Body of pancreas (tissue), 4 donors: ENCODE measurements at regions not wholly inside any gene's neighbourhood (a gene's known extent, or its start where the extent isn't known, plus 50 kb on each side); places are given as distances from the start of the nearest gene placed in this dataset.

Experiments
- ATAC-seq: fragments of 150-250 bp; one replicate; pipeline ENCODE4 v1.9.1; 2016
- DNase-seq, 4 donors: peaks; one replicate each; pipeline ENCODE4 v3.0.0-alpha.2; 2019
- H3K27ac ChIP-seq, 4 donors: fragments of 200-600 bp; sonication (generic); 1 replicate in 3 of 4; 2 replicates in 1 of 4; pipeline versions ENCODE4 v1.5.1 to v1.6.1; 2016 to 2019; ENCODE audit warnings: mild to moderate bottlenecking in 1 of 4, mixed read lengths in 1 of 4, moderate library complexity in 1 of 4
- H3K27me3 ChIP-seq, 2 donors: fragments of 200-600 bp; sonication (generic); one replicate each; pipeline ENCODE4 v1.6.0; 2016; ENCODE audit warnings: mild to moderate bottlenecking in 1 of 2
- H3K36me3 ChIP-seq, 2 donors: fragments of 200-600 bp; sonication (generic); replicated peaks in 1 of 2; 2 replicates each; pipeline ENCODE4 v1.5.1; 2016; ENCODE audit warnings: low read depth in 2 of 2; ENCODE audit not compliant: insufficient read depth in 1 of 2
- H3K4me1 ChIP-seq: fragments of 200-600 bp; sonication (generic); one replicate; pipeline ENCODE4 v1.6.0; 2016
- H3K4me3 ChIP-seq, 2 donors: fragments of 200-600 bp; sonication (generic); 1 replicate in 1 of 2; 2 replicates in 1 of 2; pipeline ENCODE4 v1.5.1; 2016 to 2019
- H3K9me3 ChIP-seq, 3 donors: fragments of 200-600 bp; sonication (generic); 1 replicate in 2 of 3; 2 replicates in 1 of 3; pipeline ENCODE4 v1.5.1; 2016
- POLR2A ChIP-seq, 3 donors: fragments of 450-650 bp; IDR thresholded peaks; one replicate each; pipeline ENCODE4 v1.6.1; 2016; ENCODE audit warnings: antibody characterized with exemption in 3 of 3, mild to moderate bottlenecking in 2 of 3
- WGBS, 2 donors: methylation state at CpG; one replicate each; pipeline ENCODE4 v1.1.5; 2017; 5-methylcytosine and 5-hydroxymethylcytosine counted together
- intact Hi-C: fragments of 100-400 bp; cut with DNase I; formaldehyde crosslinking; loops from one replicate; pipeline ENCODE4 v1.15.1; 2023
- TF ChIP-seq, protein P1 (sequence below), 7 experiments: fragments of 450-650 bp in 4 of 7; fragments of 200-600 bp in 3 of 7; sonication (generic) in 3 of 7; IDR thresholded peaks; one replicate each; pipeline ENCODE4 v1.5.1; 2016 to 2019; ENCODE audit warnings: antibody characterized with exemption in 7 of 7

DNA sequence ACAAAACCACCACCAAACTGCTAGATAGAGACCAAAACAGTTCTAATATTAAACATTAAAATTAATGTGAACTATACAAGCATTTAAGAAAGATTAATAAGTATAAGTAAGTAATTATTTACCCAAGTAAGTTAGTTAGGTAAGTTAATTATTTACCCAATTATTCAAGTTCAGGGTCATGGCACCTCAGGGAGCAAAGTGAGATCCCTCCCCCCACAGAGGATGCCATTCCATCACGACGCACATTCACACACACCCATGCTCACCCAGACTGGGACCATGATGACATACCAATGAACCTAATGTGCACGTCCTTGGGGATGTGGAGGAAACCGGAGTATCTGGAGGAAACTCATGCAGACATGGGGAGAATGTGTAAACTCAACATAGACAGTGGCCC is 229.1 kb downstream of the NR2F2 start:
- no peak for DNase-seq
- H3K27me3 ChIP-seq = no peaks in the 10 kb centered on the region
- TF ChIP-seq, protein P1, sequence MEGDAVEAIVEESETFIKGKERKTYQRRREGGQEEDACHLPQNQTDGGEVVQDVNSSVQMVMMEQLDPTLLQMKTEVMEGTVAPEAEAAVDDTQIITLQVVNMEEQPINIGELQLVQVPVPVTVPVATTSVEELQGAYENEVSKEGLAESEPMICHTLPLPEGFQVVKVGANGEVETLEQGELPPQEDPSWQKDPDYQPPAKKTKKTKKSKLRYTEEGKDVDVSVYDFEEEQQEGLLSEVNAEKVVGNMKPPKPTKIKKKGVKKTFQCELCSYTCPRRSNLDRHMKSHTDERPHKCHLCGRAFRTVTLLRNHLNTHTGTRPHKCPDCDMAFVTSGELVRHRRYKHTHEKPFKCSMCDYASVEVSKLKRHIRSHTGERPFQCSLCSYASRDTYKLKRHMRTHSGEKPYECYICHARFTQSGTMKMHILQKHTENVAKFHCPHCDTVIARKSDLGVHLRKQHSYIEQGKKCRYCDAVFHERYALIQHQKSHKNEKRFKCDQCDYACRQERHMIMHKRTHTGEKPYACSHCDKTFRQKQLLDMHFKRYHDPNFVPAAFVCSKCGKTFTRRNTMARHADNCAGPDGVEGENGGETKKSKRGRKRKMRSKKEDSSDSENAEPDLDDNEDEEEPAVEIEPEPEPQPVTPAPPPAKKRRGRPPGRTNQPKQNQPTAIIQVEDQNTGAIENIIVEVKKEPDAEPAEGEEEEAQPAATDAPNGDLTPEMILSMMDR (IDR thresholded peaks at IDR 0.05) = no peak
- no peak for TF ChIP-seq POLR2A (IDR thresholded peaks at IDR 0.05)
- 30 to 59% methylated on average over 4 of the region's 4 CpGs for WGBS, 2 donors
- H3K27ac ChIP-seq = no peak overlapping the region
- no peaks in the 10 kb centered on the region for H3K4me1 ChIP-seq
- no peaks in the 10 kb centered on the region for H3K9me3 ChIP-seq
- intact Hi-C loops = no loop called here
- H3K4me3 ChIP-seq = no peak overlapping the region
- H3K36me3 ChIP-seq = no peaks in the 10 kb centered on the region
- ATAC-seq = no peak

DNA sequence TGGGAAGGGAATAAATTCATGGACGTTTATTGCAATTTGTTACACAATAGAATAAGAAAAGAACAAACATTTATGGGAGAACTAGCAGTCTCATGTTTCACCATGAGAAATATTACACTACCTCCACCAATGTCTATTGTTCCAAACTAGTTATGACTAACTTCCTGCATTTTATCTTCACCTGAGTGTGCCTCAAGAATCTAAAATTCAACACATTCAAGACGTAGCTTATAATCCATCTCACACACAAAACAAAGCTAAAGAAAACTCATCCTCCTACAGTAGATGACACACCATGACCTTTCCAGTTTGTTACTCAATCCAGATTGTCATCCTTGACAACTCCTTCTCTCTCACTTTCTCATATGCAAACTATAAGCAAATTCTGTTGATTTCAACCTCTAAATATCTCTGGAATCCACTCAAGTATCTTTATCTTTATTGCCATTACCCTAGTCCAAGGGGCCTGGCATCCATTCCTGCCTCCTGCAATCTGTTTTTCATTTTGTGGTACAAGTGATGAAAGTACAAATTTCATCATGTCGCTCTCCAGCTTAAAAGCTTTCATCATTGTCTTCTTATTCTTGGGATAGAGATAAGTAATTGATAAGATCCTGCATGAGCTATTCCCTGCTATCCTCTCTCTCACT is 229.9 kb downstream of the NR2F2 start:
- Histone ChIP-seq H3K9me3 (no peaks in the 10 kb centered on the region), H3K27me3 (no peaks in the 10 kb centered on the region), H3K4me3 (no peak overlapping the region), H3K36me3 (no peaks in the 10 kb centered on the region), H3K27ac (no peak overlapping the region), H3K4me1 (no peaks in the 10 kb centered on the region)
- ATAC-seq (no peak), DNase-seq (no peak)
- no peak for TF ChIP-seq POLR2A (IDR thresholded peaks at IDR 0.05)
- TF ChIP-seq, protein P1 (IDR thresholded peaks at IDR 0.05) = no peak
- 45 to 60% methylated on average over 3 of the region's 3 CpGs for WGBS, 2 donors
- intact Hi-C loops = no loop called here

DNA sequence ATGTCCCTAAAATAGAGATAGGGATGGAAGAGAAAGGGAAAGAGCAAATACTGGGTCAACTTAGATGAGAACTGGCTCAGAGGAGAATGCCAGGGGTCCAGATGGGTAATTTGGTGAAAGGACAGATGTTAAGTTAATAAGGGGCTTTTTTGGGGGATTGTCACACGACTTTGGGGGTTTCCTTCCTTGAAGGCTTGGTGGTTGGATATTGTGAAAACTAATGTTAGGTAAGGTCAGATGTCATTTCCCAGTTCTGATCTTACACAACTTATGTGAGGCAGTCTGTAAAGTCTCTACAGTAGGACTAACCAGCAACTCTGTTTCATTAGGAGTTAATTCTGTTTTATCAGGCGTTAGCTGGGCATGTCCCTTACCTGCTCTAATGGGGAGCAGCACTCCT is 231.1 kb downstream of the NR2F2 start:
- Histone ChIP-seq H3K27ac (no peak overlapping the region), H3K4me3 (no peak overlapping the region), H3K36me3 (no peaks in the 10 kb centered on the region), H3K9me3 (no peaks in the 10 kb centered on the region), H3K4me1 (no peaks in the 10 kb centered on the region), H3K27me3 (no peaks in the 10 kb centered on the region)
- 39 to 42% methylated on average over 2 of the region's 2 CpGs for WGBS, 2 donors
- no peak for TF ChIP-seq POLR2A (IDR thresholded peaks at IDR 0.05)
- TF ChIP-seq, protein P1 (IDR thresholded peaks at IDR 0.05) = no peak
- no peak for ATAC-seq
- intact Hi-C loops = no loop called here
- DNase-seq = no peak

DNA sequence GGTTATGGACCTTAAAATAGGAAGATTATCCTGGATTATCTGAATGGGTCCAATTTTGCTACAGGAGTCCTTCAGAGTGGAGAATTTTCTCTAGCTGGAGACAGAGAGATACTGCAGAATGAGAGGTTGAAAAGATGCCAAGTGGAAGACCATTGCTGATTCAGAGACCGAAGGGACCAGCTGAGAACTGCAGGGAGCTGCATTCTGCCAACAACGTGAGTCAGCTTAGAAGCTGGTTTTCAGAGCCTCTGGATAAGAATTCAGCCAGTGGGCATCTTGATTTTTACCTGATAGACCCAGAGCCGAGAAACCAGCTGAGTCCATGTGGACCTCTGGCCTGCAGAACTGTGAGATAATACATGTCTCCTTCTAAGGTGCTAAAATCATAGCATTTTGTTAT is 234.0 kb downstream of the NR2F2 start:
- TF ChIP-seq POLR2A (IDR thresholded peaks at IDR 0.05) = no peak
- TF ChIP-seq, protein P1 (IDR thresholded peaks at IDR 0.05) = no peak
- no peak overlapping the region for H3K4me3 ChIP-seq
- no peak for DNase-seq
- H3K4me1 ChIP-seq = no peaks in the 10 kb centered on the region
- H3K36me3 ChIP-seq = no peaks in the 10 kb centered on the region
- no peaks in the 10 kb centered on the region for H3K27me3 ChIP-seq
- intact Hi-C loops = no loop called here
- no peak overlapping the region for H3K27ac ChIP-seq
- WGBS, 2 donors = 74 to 75% methylated on average over 3 of the region's 3 CpGs
- no peaks in the 10 kb centered on the region for H3K9me3 ChIP-seq
- no peak for ATAC-seq

DNA sequence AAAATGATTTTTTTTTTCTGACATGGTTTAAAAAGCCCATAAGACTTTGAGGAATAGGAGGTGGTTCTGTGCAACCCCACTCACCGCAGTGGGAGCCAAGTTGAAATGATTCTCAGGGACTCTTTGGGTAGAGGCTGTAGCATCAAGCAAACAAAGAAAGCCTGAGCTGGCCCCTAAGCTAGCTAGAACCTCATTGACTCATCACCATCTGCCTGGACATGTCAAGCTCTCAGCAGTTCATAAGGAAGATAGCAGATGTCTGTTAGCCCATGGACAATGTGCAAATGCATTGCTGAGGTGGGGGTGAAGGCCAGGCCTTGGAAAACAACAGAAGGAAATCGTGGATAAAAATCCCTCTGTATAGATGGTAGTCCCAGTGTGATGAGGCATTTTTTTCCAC is 234.8 kb downstream of the NR2F2 start:
- intact Hi-C loops = no loop called here
- no peak for TF ChIP-seq POLR2A (IDR thresholded peaks at IDR 0.05)
- TF ChIP-seq, protein P1 (IDR thresholded peaks at IDR 0.05) = no peak

More for the DNA sequence above, 234.8 kb downstream of the NR2F2 start:
- ATAC-seq (no peak), DNase-seq (no peak)
- Histone ChIP-seq H3K4me1 (no peaks in the 10 kb centered on the region), H3K27ac (no peak overlapping the region), H3K4me3 (no peak overlapping the region), H3K36me3 (no peaks in the 10 kb centered on the region), H3K27me3 (no peaks in the 10 kb centered on the region), H3K9me3 (no peaks in the 10 kb centered on the region)
- 75 to 78% methylated on average over 2 of the region's 2 CpGs for WGBS, 2 donors
